OCI-LY3 (cell line): ENCODE measurements at regions not wholly inside any gene's neighbourhood (a gene's known extent, or its start where the extent isn't known, plus 50 kb on each side); places are given as distances from the start of the nearest gene placed in this dataset.
"Not testable (repeated sequence)": the region's sequence is repeated elsewhere in the genome, so short reads cannot be mapped to it uniquely, and the experiment has no call there.

Experiments
- H2AFZ ChIP-seq: fragments of 200-600, 300-600 bp; shearing (Covaris generic); 2 replicates; pipeline ENCODE4 v1.6.0; 2014; ENCODE audit warnings: antibody characterized with exemption, low read depth, low read length
- H3K27ac ChIP-seq: fragments of 200-600, 300-600 bp; sonication (generic); 2 replicates; pipeline ENCODE4 v1.5.1; 2014; ENCODE audit warnings: mild to moderate bottlenecking, low read length, moderate library complexity, mixed read lengths
- H3K27me3 ChIP-seq: fragments of 200-600, 300-600 bp; sonication (generic); 2 replicates; pipeline ENCODE4 v1.6.1; 2014; ENCODE audit warnings: low read depth, low read length, mixed read lengths
- H3K36me3 ChIP-seq: fragments of 200-600, 300-600 bp; sonication (generic); replicated peaks from 2 replicates; pipeline ENCODE3; 2014; ENCODE audit warnings: low read depth, low read length, mixed read lengths
- H3K4me1 ChIP-seq: fragments of 300-600, 200-600 bp; sonication (generic); 2 replicates; pipeline ENCODE4 v1.6.1; 2014; ENCODE audit warnings: low read length, mixed read lengths
- H3K4me2 ChIP-seq: fragments of 200-600, 300-600 bp; sonication (generic); 2 replicates; pipeline ENCODE4 v1.6.1; 2014; ENCODE audit warnings: low read length, mixed read lengths
- H3K4me3 ChIP-seq: fragments of 300-600, 200-600 bp; sonication (generic); 2 replicates; pipeline ENCODE4 v1.5.1; 2014; ENCODE audit warnings: antibody characterized with exemption, mild to moderate bottlenecking, low read length, moderate library complexity
- H3K79me2 ChIP-seq: fragments of 300-600, 200-600 bp; shearing (Covaris generic); 2 replicates; pipeline ENCODE4 v1.6.1; 2014; ENCODE audit warnings: mild to moderate bottlenecking, low read length, mixed read lengths
- H3K9ac ChIP-seq: fragments of 300-600, 200-600 bp; shearing (Covaris generic); 2 replicates; pipeline ENCODE4 v1.6.0; 2014; ENCODE audit warnings: mild to moderate bottlenecking, low read length, moderate library complexity
- H3K9me3 ChIP-seq: fragments of 200-600, 300-600 bp; shearing (Covaris generic); 2 replicates; pipeline ENCODE4 v1.6.1; 2014; ENCODE audit warnings: low read length, mixed read lengths; ENCODE audit not compliant: insufficient read depth
- H4K20me1 ChIP-seq: fragments of 200-600, 300-600 bp; sonication (generic); 2 replicates; pipeline ENCODE4 v1.6.1; 2016; ENCODE audit warnings: low read length, mixed read lengths; ENCODE audit not compliant: insufficient read depth
- EZH2phosphoT487 ChIP-seq: fragments of 200-600 bp; shearing (Covaris generic); IDR thresholded peaks from 2 replicates; pipeline ENCODE4 v1.6.1; 2018; ENCODE audit warnings: antibody characterized with exemption, mixed run types, low read depth
- TF ChIP-seq, protein P1 (sequence below): fragments of 200-600, 300-600 bp; sonication (generic); IDR thresholded peaks from 2 replicates; pipeline ENCODE4 v1.5.1; 2014; ENCODE audit warnings: antibody characterized with exemption, low read length, low read depth

DNA sequence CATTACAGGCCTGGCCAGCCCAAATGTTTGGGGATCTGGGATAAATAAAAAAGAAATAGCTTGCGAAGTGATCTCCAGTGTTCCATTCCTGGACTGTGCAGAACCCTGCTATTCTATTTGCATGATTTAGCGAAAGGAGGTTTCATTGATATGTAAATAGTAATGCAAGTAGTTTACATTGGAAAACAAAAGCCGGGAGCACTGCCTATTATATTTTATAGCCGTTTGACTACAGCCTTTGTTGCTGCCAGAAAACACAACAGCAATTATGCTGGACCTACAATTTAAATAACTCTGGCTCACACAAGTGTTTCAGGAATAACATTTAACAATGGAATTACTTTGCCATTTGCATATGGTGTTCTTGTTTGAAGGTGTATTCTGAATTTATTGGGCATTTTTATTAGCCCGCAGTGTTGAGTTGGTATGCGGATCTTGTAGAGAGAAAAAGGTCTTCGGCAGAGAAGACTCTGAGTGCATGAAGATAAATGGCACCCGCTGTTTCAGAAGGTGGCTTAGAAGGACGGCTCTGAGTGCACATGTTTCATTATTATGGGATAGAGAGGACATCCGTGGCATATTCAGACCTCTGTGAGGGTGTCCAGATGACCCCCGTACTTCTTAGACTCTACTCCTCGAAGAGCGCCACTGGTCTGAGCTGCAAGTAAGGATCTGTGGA, 315.0 kb downstream of the BRD1 start:
- TF ChIP-seq EZH2phosphoT487 = no peak
- TF ChIP-seq, protein P1, sequence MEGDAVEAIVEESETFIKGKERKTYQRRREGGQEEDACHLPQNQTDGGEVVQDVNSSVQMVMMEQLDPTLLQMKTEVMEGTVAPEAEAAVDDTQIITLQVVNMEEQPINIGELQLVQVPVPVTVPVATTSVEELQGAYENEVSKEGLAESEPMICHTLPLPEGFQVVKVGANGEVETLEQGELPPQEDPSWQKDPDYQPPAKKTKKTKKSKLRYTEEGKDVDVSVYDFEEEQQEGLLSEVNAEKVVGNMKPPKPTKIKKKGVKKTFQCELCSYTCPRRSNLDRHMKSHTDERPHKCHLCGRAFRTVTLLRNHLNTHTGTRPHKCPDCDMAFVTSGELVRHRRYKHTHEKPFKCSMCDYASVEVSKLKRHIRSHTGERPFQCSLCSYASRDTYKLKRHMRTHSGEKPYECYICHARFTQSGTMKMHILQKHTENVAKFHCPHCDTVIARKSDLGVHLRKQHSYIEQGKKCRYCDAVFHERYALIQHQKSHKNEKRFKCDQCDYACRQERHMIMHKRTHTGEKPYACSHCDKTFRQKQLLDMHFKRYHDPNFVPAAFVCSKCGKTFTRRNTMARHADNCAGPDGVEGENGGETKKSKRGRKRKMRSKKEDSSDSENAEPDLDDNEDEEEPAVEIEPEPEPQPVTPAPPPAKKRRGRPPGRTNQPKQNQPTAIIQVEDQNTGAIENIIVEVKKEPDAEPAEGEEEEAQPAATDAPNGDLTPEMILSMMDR = no peak
- Histone ChIP-seq H2AFZ (no peak overlapping the region), H3K4me3 (no peak overlapping the region), H3K9me3 (no peaks in the 10 kb centered on the region), H3K9ac (no peak overlapping the region), H3K4me1 (peaks cover 8% of the 10 kb centered on the region; the same call in 1 of the 2 replicates), H3K36me3 (peaks cover 10% of the 10 kb centered on the region), H4K20me1 (no peaks in the 10 kb centered on the region), H3K27ac (no peak overlapping the region), H3K27me3 (no peaks in the 10 kb centered on the region), H3K79me2 (no peaks in the 10 kb centered on the region), H3K4me2 (no peak overlapping the region)

DNA sequence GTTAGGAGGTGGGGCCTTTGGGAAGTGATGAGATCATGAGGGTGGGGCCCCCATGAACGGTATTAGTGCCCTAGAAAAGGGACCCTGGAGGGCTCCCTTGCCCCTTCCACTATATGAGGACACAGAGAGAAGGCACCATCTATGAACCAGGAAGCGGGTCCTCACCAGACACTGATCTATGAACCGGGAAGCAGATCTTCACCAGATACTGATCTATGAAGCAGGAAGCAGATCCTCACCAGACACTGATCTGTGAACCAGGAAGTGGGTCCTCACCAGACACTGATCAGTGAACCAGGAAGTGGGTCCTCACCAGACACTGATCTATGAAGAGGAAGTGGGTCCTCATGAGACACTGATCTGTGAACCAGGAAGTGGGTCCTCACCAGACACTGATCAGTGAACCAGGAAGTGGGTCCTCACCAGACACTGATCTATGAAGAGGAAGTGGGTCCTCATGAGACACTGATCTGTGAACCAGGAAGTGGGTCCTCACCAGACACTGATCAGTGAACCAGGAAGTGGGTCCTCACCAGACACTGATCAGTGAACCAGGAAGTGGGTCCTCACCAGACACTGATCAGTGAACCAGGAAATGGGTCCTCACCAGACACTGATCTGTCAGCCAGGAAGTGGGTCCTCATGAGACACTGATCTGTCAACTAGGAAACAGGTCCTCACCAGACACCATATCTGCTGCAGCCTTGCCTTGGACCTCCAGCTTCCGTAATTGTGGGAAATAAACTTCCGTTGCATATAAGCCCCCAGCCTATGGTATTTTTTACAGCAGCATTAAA, 316.1 kb downstream of the BRD1 start:
- H2AFZ ChIP-seq = not testable (repeated sequence)

DNA sequence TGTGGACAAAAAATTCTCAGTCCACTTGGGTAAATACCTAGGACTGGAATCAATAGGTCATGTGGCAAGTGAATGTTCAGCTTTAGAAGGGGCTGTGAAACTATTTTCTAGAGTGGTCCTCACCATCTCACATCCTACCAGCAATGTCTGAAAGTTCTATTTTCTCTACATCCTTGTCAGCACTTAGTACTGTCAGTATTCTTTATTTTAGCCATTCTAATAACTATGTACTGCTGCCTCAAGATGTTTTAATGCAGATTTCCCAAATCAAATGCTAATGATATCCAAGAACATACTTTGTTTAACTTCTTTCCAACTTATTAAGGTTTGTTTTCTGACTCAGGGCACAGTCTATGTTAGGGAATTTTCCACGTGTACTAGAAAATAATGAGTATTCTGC, 317.0 kb downstream of the BRD1 start:
- TF ChIP-seq, protein P1 = no peak
- no peak for TF ChIP-seq EZH2phosphoT487
- no peaks in the 10 kb centered on the region for H3K27me3 ChIP-seq
- H3K79me2 ChIP-seq = no peaks in the 10 kb centered on the region
- no peak overlapping the region for H3K27ac ChIP-seq
- H3K4me2 ChIP-seq = no peak overlapping the region
- peaks cover 10% of the 10 kb centered on the region for H3K36me3 ChIP-seq
- no peak overlapping the region for H3K9ac ChIP-seq
- no peak overlapping the region for H2AFZ ChIP-seq
- H3K4me3 ChIP-seq = no peak overlapping the region
- no peaks in the 10 kb centered on the region for H4K20me1 ChIP-seq
- peaks cover 8% of the 10 kb centered on the region; the same call in 1 of the 2 replicates for H3K4me1 ChIP-seq
- H3K9me3 ChIP-seq = no peaks in the 10 kb centered on the region

More for the DNA sequence above, 316.1 kb downstream of the BRD1 start:
- not testable (repeated sequence) for H3K36me3 ChIP-seq, H3K9me3 ChIP-seq, H3K9ac ChIP-seq, H3K79me2 ChIP-seq, H3K4me1 ChIP-seq, H4K20me1 ChIP-seq, H3K4me3 ChIP-seq, H3K27me3 ChIP-seq, H3K4me2 ChIP-seq
- H3K27ac ChIP-seq = peak overlapping the region; percentile 56

DNA sequence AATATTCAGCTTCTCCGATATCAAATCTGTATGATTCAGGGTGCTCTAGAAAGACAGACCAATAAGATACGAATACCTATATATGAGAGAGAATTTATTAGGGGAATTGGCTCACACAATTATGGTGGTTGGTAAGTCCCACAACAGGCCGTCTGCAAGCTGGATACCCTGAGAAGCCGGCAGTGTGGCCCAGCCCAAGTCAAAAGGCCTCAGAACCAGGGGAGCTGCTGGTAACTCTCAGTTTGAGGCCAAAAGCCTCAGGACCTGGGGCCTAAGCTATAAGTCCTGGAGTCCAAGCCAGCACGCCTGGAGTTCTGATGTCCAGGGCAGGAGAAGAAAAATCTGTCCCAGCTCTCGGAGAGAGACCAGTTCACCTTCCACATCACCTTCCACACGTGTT, 318.7 kb downstream of the BRD1 start:
- no peak for TF ChIP-seq EZH2phosphoT487

DNA sequence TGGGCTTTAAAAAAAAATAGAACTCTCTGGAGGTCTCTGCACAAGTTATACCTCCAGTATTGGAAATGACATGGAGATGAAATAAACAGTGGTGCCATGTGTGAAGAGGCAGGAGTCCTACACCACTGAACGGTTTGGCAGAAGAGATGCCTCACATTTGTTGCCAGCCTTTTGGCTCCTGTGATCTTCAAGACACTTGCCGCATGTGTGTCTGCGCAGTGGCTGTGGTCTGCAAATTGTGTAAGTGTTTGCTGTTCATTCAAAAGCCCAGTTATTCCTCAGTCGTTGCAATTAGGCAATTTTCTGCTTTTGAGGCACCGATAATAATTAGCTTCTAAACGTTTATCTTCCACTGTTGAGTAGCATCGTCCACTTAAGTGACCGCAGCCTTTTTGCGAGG, 319.1 kb downstream of the BRD1 start:
- no peak overlapping the region for H3K9ac ChIP-seq
- H3K36me3 ChIP-seq = peaks cover 10% of the 10 kb centered on the region
- H3K27ac ChIP-seq = no peak overlapping the region
- H3K4me2 ChIP-seq = no peak overlapping the region
- TF ChIP-seq, protein P1 = no peak
- TF ChIP-seq EZH2phosphoT487 = no peak
- H3K4me1 ChIP-seq = peaks cover 8% of the 10 kb centered on the region
- no peak overlapping the region for H2AFZ ChIP-seq
- no peak overlapping the region for H3K4me3 ChIP-seq
- H3K9me3 ChIP-seq = no peaks in the 10 kb centered on the region
- no peaks in the 10 kb centered on the region for H4K20me1 ChIP-seq
- H3K27me3 ChIP-seq = no peaks in the 10 kb centered on the region
- no peaks in the 10 kb centered on the region for H3K79me2 ChIP-seq

More for the DNA sequence above, 318.7 kb downstream of the BRD1 start:
- Histone ChIP-seq H3K9me3 (no peaks in the 10 kb centered on the region), H3K9ac (no peak overlapping the region), H3K4me3 (no peak overlapping the region), H2AFZ (no peak overlapping the region), H3K79me2 (no peaks in the 10 kb centered on the region), H3K4me1 (peaks cover 8% of the 10 kb centered on the region), H3K36me3 (peaks cover 10% of the 10 kb centered on the region), H4K20me1 (no peaks in the 10 kb centered on the region), H3K4me2 (no peak overlapping the region), H3K27me3 (no peaks in the 10 kb centered on the region), H3K27ac (no peak overlapping the region)
